Calu3 (cell line): ENCODE measurements at regions not wholly inside any gene's neighbourhood (a gene's known extent, or its start where the extent isn't known, plus 50 kb on each side); places are given as distances from the start of the nearest gene placed in this dataset.

ENCODE experiments used
- BruUV-seq: library from RNA; stranded (reverse); fragments of 400-500 nt; replicated peaks from 2 replicates; lab custom pipeline; 2021; lab: Mats Ljungman, UMichigan
- CTCF ChIA-PET: fragments of 300-600 bp; sonication (Branson Sonifier 250); formaldehyde crosslinking; loops from one replicate; lab custom pipeline; 2022; ENCODE audit warnings: antibody characterized with exemption; lab: Charles Lee
- DNase-seq: peaks from one replicate; pipeline ENCODE4 v3.0.0; 2022
- H3K27ac Mint-ChIP-seq: one replicate; pipeline ENCODE4 v1.8.0; 2022; ENCODE audit warnings: mixed read lengths; ENCODE audit not compliant: unreplicated experiment
- H3K27me3 Mint-ChIP-seq: one replicate; pipeline ENCODE4 v1.8.0; 2022; ENCODE audit warnings: mixed read lengths; ENCODE audit not compliant: unreplicated experiment
- H3K36me3 Mint-ChIP-seq: one replicate; pipeline ENCODE4 v1.8.0; 2022; ENCODE audit warnings: mild to moderate bottlenecking, moderate library complexity, mixed read lengths; ENCODE audit not compliant: insufficient read depth, unreplicated experiment
- H3K4me1 Mint-ChIP-seq: one replicate; pipeline ENCODE4 v1.8.0; 2022; ENCODE audit warnings: mild to moderate bottlenecking, low read depth, mixed read lengths; ENCODE audit not compliant: unreplicated experiment
- H3K4me3 Mint-ChIP-seq: one replicate; pipeline ENCODE4 v1.8.0; 2022; ENCODE audit warnings: mild to moderate bottlenecking, low read depth, moderate library complexity, mixed read lengths; ENCODE audit not compliant: unreplicated experiment
- H3K9me3 Mint-ChIP-seq: one replicate; pipeline ENCODE4 v1.8.0; 2022; ENCODE audit warnings: low read depth, mixed read lengths; ENCODE audit not compliant: unreplicated experiment
- intact Hi-C: fragments of 100-400 bp; cut with micrococcal nuclease; formaldehyde crosslinking; loops from one replicate; pipeline ENCODE4 v1.10.0; 2022; ENCODE audit not compliant: unreplicated experiment
- TF ChIP-seq, protein P1 (sequence below): fragments of 200-600 bp; IDR thresholded peaks from one replicate; pipeline ENCODE4 v1.8.0; 2022; ENCODE audit warnings: antibody characterized with exemption; ENCODE audit not compliant: unreplicated experiment

- H3K27me3 Mint-ChIP-seq: no peaks in the 10 kb centered on the region
- no peaks in the 10 kb centered on the region for H3K36me3 Mint-ChIP-seq
- intact Hi-C loops: no loop called here
- no peak for DNase-seq
- TF ChIP-seq, protein P1, sequence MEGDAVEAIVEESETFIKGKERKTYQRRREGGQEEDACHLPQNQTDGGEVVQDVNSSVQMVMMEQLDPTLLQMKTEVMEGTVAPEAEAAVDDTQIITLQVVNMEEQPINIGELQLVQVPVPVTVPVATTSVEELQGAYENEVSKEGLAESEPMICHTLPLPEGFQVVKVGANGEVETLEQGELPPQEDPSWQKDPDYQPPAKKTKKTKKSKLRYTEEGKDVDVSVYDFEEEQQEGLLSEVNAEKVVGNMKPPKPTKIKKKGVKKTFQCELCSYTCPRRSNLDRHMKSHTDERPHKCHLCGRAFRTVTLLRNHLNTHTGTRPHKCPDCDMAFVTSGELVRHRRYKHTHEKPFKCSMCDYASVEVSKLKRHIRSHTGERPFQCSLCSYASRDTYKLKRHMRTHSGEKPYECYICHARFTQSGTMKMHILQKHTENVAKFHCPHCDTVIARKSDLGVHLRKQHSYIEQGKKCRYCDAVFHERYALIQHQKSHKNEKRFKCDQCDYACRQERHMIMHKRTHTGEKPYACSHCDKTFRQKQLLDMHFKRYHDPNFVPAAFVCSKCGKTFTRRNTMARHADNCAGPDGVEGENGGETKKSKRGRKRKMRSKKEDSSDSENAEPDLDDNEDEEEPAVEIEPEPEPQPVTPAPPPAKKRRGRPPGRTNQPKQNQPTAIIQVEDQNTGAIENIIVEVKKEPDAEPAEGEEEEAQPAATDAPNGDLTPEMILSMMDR: no peak
- no peaks in the 10 kb centered on the region for H3K4me1 Mint-ChIP-seq
- CTCF ChIA-PET: no interaction called here
- no TSS peak for BruUV-seq
- no peak overlapping the region for H3K27ac Mint-ChIP-seq
- peaks cover 27% of the 10 kb centered on the region for H3K9me3 Mint-ChIP-seq
- H3K4me3 Mint-ChIP-seq: no peak overlapping the region
These were observed 638.0 kb downstream of the DHX35 start for GRCh38 chr20:39600156-39600555.

DNA sequence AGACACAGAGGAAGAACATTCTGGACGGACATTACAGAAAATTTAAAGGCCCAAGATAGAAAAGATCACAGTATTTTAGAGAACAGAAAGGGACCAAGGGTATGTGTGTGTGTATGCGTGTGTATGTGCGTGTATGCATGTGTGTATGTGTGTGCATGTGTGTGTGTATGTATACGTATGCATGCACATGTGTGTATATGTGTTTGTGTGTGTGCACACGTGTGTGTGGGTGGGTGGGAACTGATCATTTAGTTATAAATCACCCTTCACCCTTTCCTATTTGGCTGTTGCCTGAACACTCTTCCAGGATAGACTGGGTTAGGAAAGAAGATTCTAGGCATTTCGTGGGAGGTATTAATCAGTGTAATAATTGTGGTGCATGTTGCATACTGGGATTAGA is 634.4 kb downstream of the DHX35 start:
- Mint-ChIP-seq H3K27ac (no peak overlapping the region), H3K27me3 (no peaks in the 10 kb centered on the region), H3K9me3 (peaks cover 20% of the 10 kb centered on the region), H3K4me1 (no peaks in the 10 kb centered on the region), H3K4me3 (no peak overlapping the region), H3K36me3 (no peaks in the 10 kb centered on the region)
- DNase-seq: no peak
- no TSS peak for BruUV-seq
- CTCF ChIA-PET: no interaction called here
- intact Hi-C loops: no loop called here
- TF ChIP-seq, protein P1: no peak

GRCh38 chr20:39592371-39592770 is 630.2 kb downstream of the DHX35 start:
- Mint-ChIP-seq H3K27ac (no peak overlapping the region), H3K36me3 (no peaks in the 10 kb centered on the region)

GRCh38 chr20:39588148-39588757 is 626.1 kb downstream of the DHX35 start:
- Mint-ChIP-seq H3K4me3 (no peak overlapping the region), H3K9me3 (peaks cover 17% of the 10 kb centered on the region), H3K36me3 (no peaks in the 10 kb centered on the region), H3K4me1 (no peaks in the 10 kb centered on the region), H3K27ac (no peak overlapping the region), H3K27me3 (no peaks in the 10 kb centered on the region)
- intact Hi-C loops: no loop called here
- no peak for DNase-seq
- no TSS peak for BruUV-seq
- CTCF ChIA-PET: no interaction called here
- TF ChIP-seq, protein P1: no peak

More at GRCh38 chr20:39592371-39592770, 630.2 kb downstream of the DHX35 start:
- TF ChIP-seq, protein P1: no peak
- DNase-seq: no peak
- no peaks in the 10 kb centered on the region for H3K4me1 Mint-ChIP-seq
- CTCF ChIA-PET: interaction anchor here (0.5 kb wide), 1 partner anchor 1149 kb away, joined by 4 read pairs; no protein-coding TSS in a partner anchor
- BruUV-seq: no TSS peak
- no peaks in the 10 kb centered on the region for H3K27me3 Mint-ChIP-seq
- H3K9me3 Mint-ChIP-seq: peaks cover 20% of the 10 kb centered on the region
- intact Hi-C loops: no loop called here
- no peak overlapping the region for H3K4me3 Mint-ChIP-seq
